DOHH2 (cell line): ENCODE measurements at regions not wholly inside any gene's neighbourhood (a gene's known extent, or its start where the extent isn't known, plus 50 kb on each side); places are given as distances from the start of the nearest gene placed in this dataset.

Experiments
- EZH2phosphoT487 ChIP-seq: fragments of 200-600 bp; sonication (generic); IDR thresholded peaks from 2 replicates; pipeline ENCODE4 v1.6.1; 2017; ENCODE audit warnings: borderline replicate concordance, mild to moderate bottlenecking, antibody characterized with exemption, low read length, moderate library complexity, mixed read lengths
- TF ChIP-seq, protein P1 (sequence below): fragments of 200-600 bp; sonication (generic); IDR thresholded peaks from one replicate; pipeline ENCODE4 v1.5.1; 2014; ENCODE audit warnings: antibody characterized with exemption, mild to moderate bottlenecking, low read depth, low read length; ENCODE audit not compliant: poor library complexity, severe bottlenecking

DNA sequence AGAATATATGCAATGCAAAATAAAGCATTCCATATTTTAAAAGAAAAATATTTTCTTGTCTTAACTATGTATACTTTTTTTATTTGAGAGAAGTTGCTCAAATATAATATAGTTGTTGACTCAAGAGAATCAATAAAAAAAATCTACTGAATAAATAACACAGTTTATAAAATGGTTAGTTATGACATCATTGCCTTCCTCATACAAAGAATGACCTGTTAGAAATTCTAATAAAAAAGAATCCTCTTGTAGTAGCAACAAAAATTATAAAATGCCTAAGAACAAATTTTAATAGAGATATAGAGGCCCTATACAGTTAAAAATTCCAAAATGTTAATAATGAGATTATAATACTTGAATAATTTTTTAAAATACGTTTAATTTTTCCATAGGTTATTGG lies 96.5 kb upstream of the AHI1 start:
- TF ChIP-seq, protein P1, sequence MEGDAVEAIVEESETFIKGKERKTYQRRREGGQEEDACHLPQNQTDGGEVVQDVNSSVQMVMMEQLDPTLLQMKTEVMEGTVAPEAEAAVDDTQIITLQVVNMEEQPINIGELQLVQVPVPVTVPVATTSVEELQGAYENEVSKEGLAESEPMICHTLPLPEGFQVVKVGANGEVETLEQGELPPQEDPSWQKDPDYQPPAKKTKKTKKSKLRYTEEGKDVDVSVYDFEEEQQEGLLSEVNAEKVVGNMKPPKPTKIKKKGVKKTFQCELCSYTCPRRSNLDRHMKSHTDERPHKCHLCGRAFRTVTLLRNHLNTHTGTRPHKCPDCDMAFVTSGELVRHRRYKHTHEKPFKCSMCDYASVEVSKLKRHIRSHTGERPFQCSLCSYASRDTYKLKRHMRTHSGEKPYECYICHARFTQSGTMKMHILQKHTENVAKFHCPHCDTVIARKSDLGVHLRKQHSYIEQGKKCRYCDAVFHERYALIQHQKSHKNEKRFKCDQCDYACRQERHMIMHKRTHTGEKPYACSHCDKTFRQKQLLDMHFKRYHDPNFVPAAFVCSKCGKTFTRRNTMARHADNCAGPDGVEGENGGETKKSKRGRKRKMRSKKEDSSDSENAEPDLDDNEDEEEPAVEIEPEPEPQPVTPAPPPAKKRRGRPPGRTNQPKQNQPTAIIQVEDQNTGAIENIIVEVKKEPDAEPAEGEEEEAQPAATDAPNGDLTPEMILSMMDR = no peak
- TF ChIP-seq EZH2phosphoT487 = no peak
